ENCODE measurements at regions not wholly inside any gene's neighbourhood (a gene's known extent, or its start where the extent isn't known, plus 50 kb on each side); places are given as distances from the start of the nearest gene placed in this dataset.
"Not testable (repeated sequence)": the region's sequence is repeated elsewhere in the genome, so short reads cannot be mapped to it uniquely, and the experiment has no call there.

DNA sequence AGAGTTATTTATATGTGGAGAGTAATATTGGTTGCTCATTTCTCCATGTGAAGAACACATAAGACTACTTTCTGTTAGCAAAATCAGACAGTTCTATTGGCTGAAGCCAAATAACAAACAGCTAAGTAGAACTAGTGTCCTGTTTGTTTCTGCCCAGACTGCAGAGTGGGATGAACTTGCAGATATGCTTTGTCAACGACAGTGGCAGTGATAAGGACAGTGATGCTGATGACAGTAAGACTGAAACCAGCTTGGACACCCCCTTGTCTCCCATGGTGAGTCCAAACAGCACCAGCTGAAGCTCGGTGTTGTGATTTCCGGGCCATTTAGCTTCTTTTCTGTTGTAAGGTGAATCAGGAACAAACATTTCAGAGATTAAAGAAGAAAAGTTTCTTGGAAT, 102.6 kb upstream of the IL12A start:
- ChIA-PET POLR2A (interaction anchor here (0.6 kb wide), 1 partner anchor 105 kb away, joined by 5 read pairs; no protein-coding TSS in a partner anchor), CTCF (interaction anchor here (0.6 to 23.5 kb wide), 32 partner anchors 11 to 528 kb away, joined by 3 to 683 read pairs (median 14); partner anchors contain the start of gene IL12A)
- no peak for DNase-seq (ENCODE audit: low read depth, low spot score)
- no peak overlapping the region for H3K4me3 ChIP-seq (ENCODE audit: low read depth, low read length)
- TF ChIP-seq, protein P1, sequence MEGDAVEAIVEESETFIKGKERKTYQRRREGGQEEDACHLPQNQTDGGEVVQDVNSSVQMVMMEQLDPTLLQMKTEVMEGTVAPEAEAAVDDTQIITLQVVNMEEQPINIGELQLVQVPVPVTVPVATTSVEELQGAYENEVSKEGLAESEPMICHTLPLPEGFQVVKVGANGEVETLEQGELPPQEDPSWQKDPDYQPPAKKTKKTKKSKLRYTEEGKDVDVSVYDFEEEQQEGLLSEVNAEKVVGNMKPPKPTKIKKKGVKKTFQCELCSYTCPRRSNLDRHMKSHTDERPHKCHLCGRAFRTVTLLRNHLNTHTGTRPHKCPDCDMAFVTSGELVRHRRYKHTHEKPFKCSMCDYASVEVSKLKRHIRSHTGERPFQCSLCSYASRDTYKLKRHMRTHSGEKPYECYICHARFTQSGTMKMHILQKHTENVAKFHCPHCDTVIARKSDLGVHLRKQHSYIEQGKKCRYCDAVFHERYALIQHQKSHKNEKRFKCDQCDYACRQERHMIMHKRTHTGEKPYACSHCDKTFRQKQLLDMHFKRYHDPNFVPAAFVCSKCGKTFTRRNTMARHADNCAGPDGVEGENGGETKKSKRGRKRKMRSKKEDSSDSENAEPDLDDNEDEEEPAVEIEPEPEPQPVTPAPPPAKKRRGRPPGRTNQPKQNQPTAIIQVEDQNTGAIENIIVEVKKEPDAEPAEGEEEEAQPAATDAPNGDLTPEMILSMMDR (IDR thresholded peaks at IDR 0.05; ENCODE audit: insufficient read depth, low read length, missing control alignments) = no peak

DNA sequence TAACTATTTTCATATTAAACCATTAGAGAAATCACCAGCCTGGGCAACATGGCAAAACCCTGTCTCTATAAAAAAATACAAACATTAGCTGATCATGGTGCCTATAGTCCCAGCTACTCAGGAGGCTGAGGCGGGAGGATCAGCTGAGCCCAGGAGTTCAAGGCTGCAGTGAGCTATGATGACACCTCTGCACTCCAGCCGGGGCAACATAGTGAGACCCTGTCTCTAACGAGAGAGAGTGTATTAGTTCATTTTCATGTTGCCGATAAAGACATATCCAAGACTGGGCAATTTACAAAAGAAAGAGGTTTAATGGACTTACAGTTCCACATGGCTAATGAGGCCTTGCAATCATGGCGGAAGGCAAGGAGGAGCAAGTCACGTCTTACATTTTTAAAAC, 102.1 kb upstream of the IL12A start:
- not testable (repeated sequence) for DNase-seq (ENCODE audit: low read depth, low spot score)
- POLR2A ChIA-PET = interaction anchor here (0.6 kb wide), 1 partner anchor 105 kb away, joined by 5 read pairs; no protein-coding TSS in a partner anchor

DNA sequence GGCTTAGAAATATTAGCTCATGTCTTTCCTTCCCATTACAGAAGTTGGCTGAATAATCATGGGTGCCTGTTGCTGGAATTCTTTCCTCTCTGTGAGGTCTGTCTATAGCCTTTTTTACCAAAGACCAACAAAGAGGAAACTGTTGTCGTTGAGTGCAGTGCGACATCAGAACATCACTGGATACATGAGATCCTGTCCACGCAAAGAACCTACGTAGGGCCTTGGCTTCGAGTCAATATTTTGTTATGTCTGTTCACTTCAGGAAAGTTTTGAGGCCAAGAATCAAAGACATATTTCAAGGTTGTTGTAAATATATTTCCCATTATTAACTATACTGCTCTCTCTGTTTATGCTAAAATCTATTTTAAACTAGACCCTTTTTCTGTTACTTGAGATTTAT, 101.5 kb upstream of the IL12A start:
- ChIA-PET POLR2A (no interaction called here), CTCF (interaction anchor here (1.1 to 23.5 kb wide), 10 partner anchors 10 to 276 kb away, joined by 3 to 683 read pairs (median 47); partner anchors contain the start of gene IL12A)
- DNase-seq (ENCODE audit: low read depth, low spot score) = no peak
- TF ChIP-seq, protein P1 (IDR thresholded peaks at IDR 0.05; ENCODE audit: insufficient read depth, low read length, missing control alignments) = no peak
- no peak overlapping the region for H3K4me3 ChIP-seq (ENCODE audit: low read depth, low read length)

More for the DNA sequence above, 102.1 kb upstream of the IL12A start:
- CTCF ChIA-PET = interaction anchor here (0.6 to 23.5 kb wide), 26 partner anchors 11 to 276 kb away, joined by 3 to 683 read pairs (median 14); partner anchors contain the start of gene IL12A
- not testable (repeated sequence) for H3K4me3 ChIP-seq (ENCODE audit: low read depth, low read length)

DNA sequence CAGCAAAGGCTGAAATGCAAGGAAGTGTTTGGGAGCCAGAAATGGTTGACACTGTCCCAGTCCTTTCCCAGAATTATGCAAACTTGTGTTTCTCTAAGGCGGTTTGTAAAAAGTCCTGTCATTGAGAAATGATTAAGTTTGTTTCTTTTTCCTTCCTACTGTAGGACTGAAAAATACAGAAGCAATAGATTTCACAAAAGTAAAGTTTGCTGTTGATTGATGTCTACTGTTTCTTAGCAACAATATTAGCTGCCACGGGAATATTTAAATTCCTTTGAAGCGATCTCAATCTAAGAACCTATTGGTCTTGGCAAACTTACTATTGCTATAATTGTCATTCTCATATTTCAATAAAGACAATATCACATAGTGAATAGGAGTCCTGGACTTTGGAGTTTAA, 100.7 kb upstream of the IL12A start:
- H3K4me3 ChIP-seq (ENCODE audit: low read depth, low read length) = no peak overlapping the region
- ChIA-PET CTCF (interaction anchor here (1.7 to 23.5 kb wide), 8 partner anchors 9 to 145 kb away, joined by 4 to 683 read pairs (median 86); partner anchors contain the start of gene IL12A), POLR2A (no interaction called here)
- DNase-seq (ENCODE audit: low read depth, low spot score) = no peak
- TF ChIP-seq, protein P1 (IDR thresholded peaks at IDR 0.05; ENCODE audit: insufficient read depth, low read length, missing control alignments) = no peak

DNA sequence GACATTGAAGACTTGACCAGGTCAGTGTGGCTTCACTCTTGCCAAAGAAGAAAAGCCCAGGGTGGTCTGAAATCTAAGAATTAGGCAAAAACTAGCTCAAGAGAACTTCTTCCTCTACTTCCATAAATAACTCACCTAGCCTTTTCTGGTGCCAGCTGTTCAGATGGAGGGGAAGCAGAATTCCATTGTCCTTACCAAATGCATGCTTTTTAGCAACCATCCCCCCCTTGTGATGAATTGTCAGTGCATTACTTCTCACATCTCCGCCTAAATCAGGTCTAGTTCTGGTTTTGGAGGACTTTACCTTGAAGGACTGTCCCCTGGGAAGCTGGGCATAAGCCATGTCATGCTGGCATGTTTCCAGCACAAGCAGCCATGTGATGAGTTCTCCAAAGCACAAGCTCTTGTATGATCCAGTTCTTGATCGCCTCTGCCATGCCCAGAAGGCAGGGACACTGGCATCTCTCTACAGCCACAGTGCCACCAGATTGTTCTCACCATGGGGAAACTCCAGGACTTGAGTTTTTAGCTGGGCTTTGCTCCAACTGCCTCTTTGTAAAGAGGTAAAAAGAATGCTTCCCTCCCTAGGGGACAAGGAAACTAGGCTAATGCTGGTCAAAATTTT, 96.4 kb upstream of the IL12A start:
- TF ChIP-seq, protein P1 (IDR thresholded peaks at IDR 0.05; ENCODE audit: insufficient read depth, low read length, missing control alignments) = no peak
- CTCF ChIA-PET = interaction anchor here (1.0 to 23.5 kb wide), 9 partner anchors 6 to 520 kb away, joined by 3 to 683 read pairs (median 4); partner anchors contain the start of gene IL12A
- no peak for DNase-seq (ENCODE audit: low read depth, low spot score)

DNA sequence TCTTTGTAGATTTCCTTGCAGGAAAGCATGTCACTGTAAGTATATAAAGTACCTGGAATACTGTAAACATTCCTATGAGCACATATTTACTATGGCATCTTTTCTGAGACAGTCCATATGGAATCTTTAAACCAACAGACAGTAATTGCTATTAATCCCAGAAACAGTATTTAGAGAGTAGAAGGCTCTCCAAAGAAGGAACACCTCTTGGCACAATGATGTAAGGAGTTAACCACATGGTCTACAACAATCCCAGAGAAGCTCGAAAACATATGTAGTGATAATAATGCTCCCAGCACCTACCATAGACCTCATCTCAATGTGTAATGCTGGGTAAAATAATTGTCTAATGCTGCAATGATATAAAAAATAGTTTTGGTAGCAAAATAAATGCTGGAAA, 95.8 kb upstream of the IL12A start:
- TF ChIP-seq, protein P1 (IDR thresholded peaks at IDR 0.05; ENCODE audit: insufficient read depth, low read length, missing control alignments) = no peak
- DNase-seq (ENCODE audit: low read depth, low spot score) = no peak
- POLR2A ChIA-PET = no interaction called here
- CTCF ChIA-PET = interaction anchor here (1.0 to 23.5 kb wide), 9 partner anchors 7 to 520 kb away, joined by 3 to 683 read pairs (median 4); partner anchors contain the start of gene IL12A
- no peak overlapping the region for H3K4me3 ChIP-seq (ENCODE audit: low read depth, low read length)

More for the DNA sequence above, 96.4 kb upstream of the IL12A start:
- H3K4me3 ChIP-seq (ENCODE audit: low read depth, low read length) = no peak overlapping the region
- POLR2A ChIA-PET = no interaction called here

Measured in AG04449 (cell line).